CD4-positive, alpha-beta T cell treated with Interferon gamma for 1 hour (primary cell): ENCODE measurements at regions not wholly inside any gene's neighbourhood (a gene's known extent, or its start where the extent isn't known, plus 50 kb on each side); places are given as distances from the start of the nearest gene placed in this dataset.
A peak's percentile ranks its signal among the peaks of the same experiment; 100 is the strongest.
"Not testable (repeated sequence)": the region's sequence is repeated elsewhere in the genome, so short reads cannot be mapped to it uniquely, and the experiment has no call there.

Experiments used
- DNase-seq: peaks from one replicate; pipeline ENCODE4 v3.0.0-alpha.2; 2020

DNA sequence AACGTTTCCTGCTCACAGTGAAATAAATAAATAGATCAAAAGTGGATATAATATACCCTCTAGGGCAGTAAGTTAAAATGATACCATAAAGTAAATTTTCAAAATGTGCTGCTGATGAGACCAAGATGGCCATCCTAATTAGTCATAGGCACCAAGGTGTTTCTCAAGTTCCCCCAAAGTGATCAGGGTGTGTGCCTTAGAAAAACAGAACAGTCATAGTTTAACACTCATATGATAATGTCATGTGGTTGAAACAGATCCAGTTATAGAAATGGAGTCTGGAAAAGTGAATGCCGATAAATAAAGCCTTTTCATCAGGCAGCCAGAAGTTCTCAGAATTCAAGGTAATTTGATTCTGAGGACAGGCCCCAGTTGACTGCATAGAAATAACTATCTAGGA lies 161.5 kb upstream of the CDKN2B start:
- DNase-seq, result no peak

DNA sequence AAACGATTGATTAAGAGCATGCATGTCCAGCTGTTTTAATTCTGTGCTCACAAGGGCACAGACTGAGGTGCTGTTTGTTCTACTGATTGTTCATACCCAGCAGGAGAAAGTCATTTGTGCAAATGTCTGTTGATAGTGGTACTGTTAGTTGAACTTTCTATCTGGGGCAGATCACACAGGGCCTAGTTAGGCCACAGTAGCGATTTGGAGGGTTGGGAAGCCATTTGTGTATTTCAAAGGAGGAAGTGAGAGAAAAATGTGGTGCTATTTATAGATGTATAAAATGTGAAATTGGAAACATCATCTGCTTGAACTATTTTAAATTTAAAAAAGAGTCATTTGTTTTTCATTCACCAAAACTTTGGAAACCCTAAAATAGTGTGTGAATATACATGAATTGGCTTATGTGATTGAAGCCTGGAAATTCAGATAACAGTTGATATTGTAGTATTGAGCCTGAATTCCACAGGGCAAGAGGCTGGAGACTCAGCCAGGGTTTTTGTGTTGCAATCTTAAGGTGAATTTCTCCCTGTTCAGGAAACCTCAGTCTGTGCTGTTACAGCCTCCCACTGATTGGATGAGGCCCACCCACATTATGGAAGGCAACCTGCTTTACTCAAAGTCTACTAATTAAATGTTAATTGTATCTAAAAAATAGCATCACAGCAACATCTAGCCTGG lies 162.0 kb upstream of the CDKN2B start:
- DNase-seq, result no peak

DNA sequence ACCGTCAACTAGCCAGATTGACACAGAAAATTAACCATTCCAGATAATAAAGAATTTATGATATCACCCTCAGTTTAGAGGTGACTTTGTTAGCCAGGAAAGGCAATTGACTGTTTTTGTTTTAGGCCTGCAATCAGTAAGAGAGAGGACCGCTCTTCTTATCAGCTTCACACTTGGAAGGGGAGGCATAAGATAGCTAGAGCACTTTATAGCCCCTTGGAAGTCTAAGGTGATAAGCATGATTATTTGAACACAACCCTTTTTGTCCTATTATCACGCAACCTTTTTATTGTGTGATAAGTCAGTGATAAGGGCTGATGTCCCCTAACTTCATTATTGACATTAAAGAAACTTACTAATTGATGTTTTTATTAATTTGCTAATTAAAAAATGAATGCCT lies 162.6 kb upstream of the CDKN2B start:
- DNase-seq, result no peak

DNA sequence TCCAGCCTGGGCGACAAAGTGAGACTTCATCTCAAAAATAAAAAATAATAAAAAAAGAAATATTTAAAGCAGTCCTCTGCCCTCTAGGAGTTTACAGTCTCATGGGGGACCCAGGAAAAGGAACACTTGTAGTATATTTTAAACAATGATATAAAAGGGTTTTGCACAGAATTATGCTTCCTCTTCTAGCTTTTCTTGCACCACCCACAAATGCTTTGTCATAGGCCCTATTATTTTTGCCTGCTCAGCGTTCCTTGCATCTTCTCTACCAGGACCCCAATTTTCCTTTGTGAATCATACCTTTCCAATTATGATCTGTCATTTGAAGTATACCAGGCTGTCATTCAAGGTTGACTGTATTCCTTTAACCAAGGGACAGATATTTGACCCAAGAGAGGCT lies 164.8 kb upstream of the CDKN2B start:
- DNase-seq, result no peak

DNA sequence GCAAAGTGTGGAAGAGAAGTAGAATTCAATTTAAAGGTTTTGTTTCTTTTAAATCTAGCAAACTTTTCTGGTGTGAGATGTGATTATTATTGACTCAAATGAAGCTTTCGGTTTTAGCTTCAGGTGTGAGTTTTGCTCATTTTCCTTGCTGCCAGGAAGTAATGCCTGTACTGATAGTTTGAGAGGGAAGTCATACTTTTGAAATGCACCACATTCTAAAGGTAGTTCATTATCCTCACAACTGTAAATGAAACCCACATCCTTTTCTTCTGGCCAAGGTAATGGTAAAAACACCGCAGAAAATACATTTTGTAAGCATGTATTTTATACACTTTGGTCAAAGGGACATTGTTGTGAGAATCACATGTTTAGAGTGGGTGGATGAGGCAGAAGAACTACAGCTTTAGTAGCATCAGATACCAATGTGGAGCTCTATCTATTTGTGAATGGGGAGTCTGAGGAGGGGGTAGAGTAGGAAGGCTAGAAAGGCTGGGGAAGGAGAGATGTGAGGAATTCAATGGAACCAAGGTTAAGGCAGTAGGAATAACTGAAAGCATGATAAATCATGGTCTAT lies 167.0 kb upstream of the CDKN2B start:
- DNase-seq, result no peak

DNA sequence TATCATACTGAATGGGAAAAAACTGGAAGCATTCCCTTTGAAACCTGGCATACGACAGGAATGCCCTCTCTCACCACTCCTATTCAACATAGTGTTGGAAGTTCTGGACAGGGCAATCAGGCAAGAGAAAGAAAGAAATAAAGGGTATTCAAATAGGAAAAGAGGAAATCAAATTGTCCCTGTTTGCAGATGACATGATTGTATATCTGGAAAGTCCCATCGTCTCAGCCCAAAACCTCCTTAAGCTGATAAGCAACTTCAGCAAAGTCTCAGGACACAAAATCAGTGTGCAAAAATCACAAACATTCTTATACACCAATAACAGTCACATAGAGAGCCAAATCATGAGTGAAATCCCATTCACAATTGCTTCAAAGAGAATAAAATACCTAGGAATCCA lies 171.9 kb upstream of the CDKN2B start:
- DNase-seq, result not testable (repeated sequence)

DNA sequence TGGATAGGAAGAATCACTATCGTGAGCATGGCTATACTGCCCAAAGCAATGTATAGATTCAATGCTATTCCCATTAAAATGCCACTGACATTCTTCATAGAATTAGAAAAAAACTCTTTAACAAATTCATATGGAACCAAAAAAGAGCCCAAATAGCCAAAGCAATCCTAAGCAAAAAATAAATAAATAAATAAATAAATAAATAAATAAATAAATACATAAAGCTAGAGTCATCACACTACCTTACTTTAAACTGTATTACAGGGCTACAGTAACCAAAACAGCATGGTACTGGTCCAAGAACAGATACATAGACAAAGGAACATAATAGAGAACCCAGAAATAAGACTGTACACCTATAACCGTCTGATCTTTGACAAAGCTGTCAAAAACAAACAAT lies 180.4 kb upstream of the CDKN2B start:
- DNase-seq, result no peak

DNA sequence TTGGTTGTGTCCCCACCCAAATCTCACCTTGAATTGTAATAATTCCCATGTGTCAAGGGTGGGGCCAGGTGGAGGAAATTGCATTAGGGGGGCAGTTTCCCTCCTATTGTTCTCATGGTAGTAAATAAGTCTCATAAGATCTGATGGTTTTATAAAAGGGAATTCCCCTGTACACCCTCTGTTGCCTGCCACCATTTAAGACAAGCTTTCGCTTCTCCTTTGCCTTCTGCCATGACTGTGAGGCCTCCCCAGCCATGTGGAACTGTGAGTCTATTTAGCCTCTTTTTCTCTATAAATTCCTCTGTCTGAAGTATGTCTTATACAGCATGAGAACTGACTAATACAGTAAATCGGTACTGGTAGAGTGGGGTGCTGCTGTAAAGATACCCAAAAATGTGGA lies 187.9 kb upstream of the CDKN2B start:
- DNase-seq, result peak; percentile 12

DNA sequence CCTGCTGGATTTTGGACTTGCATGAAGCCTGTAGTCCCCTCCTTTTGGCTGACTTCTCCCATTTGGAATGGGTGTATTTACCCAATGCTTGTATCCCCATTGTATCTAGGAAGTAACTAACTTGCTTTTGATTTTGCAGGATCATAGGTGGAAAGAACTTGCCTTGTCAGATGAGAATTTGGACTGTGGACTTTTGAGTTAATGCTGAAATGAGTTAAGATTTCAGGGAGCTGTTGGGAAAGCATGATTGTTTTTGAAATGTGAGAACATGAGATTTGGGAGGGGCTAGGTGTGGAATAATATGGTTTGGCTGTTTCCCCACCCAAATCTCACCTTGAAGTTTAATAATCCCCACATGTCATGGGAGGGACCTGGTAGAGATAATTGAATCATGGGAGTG lies 189.6 kb upstream of the CDKN2B start:
- DNase-seq, result no peak

DNA sequence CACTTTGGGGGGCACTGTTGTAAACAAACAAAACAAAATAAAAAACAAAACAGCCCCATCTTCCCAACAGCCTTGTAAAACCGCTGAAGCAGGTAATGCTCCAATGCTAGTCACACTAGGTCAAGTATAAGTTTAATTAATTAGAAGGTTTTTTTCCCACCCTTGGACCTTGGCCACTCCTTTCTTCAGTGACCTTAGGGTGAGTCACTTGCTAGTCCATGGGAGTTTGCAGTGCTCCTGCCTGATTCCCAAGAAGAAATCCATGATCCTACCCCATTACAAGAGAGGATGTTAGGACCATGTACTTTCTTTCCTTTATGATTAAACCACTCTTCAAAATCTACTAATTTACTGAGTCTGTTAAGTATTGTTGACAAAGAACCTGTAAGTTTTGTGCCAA lies 192.2 kb upstream of the CDKN2B start:
- no peak for DNase-seq

DNA sequence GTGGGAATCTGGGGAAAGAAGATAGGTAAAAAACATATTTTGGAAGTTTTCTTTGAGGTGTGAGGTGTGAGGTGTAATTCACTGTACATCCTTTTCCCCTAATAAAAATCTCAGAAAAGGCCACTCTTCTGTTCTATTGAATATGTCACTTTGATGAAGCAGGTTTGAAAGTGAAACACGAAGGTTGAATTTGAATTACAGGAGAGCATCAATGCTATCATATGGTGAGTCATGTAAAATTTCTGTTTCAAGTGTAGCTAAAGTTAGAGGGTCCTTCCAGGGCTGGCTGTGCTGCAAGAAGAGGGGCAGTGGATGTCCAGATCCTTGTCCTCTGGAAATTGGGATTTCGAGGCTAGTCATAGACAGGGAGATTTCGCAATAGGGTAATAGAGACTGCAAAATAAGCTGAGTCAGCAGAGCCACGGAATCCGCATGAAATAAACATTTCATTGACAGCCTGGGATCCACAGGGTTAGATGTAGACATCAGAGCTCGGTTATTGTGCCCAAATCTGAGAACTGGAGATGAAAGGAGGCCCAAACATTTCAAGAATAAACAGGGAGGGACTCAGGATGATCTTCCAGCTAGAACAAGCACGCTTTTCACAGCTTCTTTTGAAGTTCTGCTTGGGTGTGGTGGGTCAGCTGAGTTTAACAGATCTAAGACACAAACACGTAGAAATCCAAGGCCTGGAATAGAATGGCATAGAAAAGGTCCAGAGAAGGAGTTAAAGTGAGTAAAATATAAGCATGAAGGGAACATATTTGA lies 194.4 kb upstream of the CDKN2B start:
- no peak for DNase-seq

DNA sequence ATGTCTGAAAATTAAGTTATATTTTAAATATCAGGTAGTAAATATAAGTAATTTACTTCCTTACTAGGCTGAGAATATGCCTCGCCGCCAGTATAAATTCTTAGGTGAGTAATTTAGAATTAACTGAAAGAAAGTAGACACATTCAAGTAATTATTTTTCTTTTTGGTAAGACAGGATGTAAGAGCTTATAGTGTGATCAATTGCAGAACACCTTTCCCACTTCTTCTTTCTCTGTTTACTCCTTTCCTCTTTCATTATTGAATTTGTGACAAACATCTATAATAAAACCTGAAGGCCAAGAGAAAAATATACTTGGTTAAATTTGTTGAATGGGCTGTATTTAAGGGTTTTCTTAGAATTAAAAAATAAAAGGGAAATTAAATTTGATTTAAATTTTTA lies 195.1 kb upstream of the CDKN2B start:
- no peak for DNase-seq

DNA sequence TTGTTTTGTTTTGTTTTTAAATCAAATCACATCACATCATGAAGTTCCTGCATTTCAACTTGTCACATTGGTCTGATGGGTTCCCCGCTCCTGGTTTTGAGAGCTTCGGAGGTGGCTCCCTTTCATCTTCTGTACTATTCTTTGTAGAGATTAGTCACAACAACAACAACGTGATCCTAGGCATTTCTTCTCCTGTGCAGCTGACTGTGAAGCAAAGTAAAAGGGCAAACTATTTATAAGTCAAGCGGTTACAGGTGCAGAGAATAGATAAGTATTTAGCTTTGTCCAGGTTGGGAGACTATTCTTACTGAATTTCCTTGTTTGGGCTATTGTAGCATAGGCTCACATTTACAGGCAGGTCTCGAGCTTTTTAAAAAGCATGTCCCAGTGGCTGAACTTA lies 197.7 kb upstream of the CDKN2B start:
- DNase-seq, result no peak

DNA sequence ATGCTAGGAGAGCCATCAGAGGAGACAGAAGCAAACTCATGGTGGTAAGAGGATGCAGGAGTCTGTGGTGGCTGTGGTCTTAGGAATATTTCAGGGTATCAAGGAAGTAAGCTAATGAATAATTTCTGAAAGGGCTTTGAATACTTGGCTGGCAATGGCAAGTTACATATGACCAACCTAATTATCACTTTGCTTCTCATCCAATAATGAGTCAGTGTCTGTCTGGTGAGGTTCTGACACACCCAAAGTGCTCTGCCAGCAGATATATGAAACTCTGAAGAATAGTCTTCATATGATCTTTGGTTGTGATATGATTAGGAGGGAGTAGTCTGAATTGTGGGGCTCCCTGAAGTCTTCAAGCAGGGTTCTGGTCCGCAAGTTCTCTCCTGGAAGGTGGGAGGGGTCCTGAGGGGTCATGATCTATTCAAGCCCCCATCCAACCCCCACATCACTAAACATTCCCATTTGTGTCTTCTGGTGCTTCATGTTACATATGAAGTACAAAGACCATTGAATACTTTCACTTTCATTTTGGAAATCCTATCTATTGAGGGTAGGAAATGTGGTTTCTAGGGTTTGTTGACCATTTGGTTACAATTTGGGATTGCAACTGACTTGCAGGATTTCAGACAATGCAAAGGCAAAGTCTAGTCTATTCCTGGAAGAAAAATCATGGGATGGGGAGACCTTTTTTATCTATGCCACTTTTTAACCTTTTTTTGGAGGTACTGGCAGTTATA lies 199.9 kb upstream of the CDKN2B start:
- no peak for DNase-seq

DNA sequence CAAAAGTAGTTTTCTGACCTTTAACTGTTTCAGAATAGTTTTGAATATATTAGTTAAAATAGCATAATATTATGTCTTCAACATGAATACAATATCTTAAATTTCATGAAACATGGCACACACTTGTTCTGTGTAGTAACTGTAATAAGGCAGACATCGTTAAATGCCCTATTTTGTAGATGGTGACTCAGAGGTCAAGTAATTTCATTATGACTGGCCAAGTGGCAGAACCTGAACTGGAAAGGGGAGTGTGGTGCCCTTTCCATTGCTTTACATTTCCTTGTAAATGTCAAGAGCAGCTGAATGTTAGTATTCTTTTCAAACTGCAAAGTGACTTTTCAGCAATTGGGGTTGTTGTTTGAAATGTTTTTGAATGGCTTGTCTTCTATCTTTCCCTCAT lies 201.2 kb upstream of the CDKN2B start:
- no peak for DNase-seq

DNA sequence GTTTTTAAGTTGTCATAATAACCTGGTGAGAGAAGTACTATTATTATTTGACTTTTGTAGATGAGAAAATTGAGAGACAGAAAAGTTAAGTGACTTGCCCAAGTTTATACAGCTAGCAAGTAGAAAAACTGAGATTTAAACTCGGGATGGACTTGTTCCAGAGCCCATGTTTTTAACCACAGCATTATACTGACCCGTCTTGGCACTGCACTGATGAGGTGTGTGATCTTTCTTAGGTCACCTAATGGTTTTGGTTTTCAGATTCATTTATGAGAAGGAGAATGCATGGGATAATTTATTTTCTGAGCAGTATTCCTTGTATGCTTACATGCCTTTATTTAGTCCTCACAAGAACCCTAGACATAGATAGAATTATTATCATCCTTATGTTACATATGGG lies 201.8 kb upstream of the CDKN2B start:
- no peak for DNase-seq

DNA sequence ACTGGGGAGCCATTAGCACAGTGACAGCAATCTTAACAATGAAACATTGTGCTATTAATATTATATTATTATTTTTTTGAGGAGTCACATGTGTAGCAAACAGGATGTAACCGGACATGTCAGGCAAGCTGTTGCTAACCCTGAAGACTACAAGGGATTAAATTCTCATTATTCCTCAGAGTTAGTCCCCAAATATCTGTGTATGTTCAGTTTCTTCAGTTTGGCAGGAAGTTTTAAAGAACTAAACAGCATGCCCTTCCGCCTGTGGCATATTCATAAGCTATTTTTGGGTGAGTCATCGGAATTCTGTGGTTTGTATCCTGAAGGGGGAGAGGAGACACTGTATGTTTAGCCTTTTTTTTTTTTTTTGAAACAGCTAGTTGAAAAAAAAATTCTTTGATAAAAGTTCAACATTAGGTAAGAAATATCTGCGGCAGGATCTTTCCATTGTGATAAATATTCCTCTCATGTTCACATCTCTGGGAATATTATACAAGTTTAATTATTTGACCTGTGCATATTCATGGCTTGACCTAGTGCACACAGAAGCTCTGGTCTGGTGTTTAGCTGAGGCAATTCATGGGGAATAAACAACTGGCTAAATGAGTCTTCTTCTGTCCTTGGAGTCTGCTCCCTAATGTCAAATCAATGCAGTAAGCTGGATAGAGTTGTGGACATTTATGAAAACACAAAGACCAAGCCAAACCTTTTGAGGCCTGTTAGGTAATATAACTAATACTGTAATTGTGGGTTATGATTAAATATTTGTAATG lies 202.7 kb upstream of the CDKN2B start:
- no peak for DNase-seq

DNA sequence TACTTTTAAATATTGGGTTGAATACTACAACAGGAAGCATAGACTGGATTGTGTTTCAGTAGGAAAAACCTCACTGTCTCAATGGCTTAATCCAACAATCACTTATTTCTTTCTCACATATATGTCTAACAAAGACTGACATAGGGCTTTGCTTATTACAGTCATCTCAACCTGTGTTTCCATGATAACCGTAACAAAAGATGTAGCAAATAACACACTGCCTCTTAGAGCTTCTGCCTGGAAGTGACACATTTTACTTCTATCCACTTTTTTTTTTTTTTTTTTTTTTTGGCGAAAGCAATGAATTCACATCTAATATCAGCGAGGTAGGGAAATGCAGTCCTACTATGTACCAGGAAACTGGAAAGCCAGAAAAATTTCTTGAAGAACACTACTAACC lies 204.9 kb upstream of the CDKN2B start:
- no peak for DNase-seq

DNA sequence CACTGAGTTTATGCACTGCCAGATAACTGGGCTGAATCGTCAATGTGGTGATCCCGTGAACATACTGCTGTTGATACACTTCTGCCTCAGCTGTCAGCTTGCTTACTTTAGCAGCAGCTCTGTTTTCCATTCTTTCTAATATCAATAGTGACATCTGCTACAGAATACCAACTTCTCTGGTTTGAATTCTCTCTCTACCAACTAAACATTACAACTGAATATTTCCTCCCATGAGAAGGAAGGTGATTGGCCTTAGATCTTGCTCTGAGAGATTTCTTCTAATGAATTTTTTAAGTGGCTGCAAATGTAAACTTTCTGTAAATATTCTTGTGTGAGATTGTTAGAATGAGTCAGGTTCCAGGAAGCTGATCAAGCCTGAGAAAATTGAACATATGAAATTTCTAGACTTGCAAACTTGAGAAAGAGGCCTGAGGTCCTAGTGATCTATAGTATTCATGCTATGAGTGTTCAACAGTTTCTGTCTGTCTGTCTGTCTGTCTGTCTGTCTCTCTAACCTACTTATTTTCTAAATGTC lies 205.5 kb upstream of the CDKN2B start:
- DNase-seq, result no peak

DNA sequence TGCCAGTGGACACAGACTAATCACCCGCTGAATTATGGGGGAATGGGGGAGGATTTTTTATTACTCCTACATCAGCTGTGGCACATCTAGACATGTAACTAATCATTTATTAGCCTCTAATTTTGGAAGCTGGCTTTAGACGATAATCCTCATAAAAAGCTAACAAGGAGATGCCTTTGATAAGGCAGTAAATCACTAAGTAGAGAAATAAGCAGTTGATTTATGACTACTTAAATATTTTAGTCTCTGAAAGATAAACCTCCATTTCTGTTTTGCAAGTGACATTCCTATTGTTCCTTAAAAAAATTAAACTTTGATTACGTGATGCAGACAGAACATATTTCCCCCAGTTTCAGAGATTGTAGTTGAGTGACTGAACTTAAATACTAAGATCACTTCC lies 206.4 kb upstream of the CDKN2B start:
- no peak for DNase-seq

DNA sequence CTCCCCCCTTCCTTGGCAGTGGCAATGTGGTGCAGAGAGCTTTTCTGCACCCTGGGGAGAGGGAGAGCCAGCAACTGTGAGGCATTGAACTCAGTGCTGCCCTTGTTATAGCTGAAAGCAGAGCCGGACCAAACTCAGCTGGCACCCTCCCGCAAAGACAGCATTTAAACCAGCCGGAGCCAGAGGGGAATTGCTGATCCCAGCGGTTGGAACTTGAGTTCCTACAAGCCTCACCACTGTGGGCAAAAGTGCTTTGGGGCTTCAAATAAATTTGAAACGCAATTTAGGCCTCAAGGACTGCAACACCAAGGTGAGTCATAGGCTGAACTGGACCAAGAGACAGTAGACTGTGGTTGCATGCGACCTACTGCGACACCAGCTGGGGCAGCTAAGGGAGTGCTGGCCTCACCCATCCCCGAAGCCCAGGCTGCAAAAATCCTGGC lies 207.6 kb upstream of the CDKN2B start:
- DNase-seq, result no peak

DNA sequence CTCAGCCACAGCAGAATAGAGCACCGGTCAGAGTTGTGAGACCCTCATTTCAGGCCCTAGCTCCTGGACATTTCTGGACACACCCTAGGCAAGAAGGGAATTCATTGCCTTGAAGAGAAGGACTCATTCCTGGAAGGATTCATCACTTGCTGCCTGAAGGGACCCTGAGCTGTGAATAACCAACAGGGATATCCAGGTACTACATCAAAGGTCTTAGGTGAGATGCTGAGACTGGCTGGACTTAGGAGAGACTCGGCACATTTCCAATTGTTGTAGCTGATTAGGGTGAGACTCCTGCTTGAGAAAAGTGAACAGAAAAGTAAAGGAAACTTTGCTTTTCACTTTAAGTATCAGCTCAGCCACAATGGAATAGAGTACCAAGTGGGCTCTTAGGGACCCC lies 208.1 kb upstream of the CDKN2B start:
- no peak for DNase-seq

DNA sequence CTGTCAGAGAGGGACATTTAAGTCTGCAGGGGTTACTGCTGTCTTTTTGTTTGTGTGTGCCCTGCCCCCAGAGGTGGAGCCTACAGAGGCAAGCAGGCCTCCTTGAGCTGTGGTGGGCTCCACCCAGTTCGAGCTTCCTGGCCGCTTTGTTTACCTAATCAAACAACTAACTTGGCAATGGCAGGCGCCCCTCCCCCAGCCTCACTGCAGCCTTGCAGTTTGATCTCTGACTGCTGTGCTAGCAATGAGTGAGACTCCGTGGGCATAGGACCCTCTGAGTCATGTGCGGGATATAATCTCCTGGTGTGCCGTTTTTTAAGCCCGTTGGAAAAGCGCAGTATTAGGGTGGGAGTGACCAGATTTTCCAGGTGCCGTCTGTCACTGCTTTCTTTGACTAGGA lies 216.8 kb upstream of the CDKN2B start:
- not testable (repeated sequence) for DNase-seq
